Testis (tissue), 2 donors: ENCODE measurements at regions not wholly inside any gene's neighbourhood (a gene's known extent, or its start where the extent isn't known, plus 50 kb on each side); places are given as distances from the start of the nearest gene placed in this dataset.

Experiments used
- CTCF ChIP-seq, 3 experiments: fragments of 450-650 bp in 2 of 3; fragments of 200-600 bp in 1 of 3; sonication (generic) in 1 of 3; IDR thresholded peaks; one replicate each; pipeline ENCODE4 v1.5.1; 2016 to 2019; ENCODE audit warnings: antibody characterized with exemption in 3 of 3, mild to moderate bottlenecking in 2 of 3, moderate library complexity in 1 of 3
- POLR2A ChIP-seq: fragments of 450-650 bp; IDR thresholded peaks from one replicate; pipeline ENCODE4 v1.6.1; 2017; ENCODE audit warnings: antibody characterized with exemption, mild to moderate bottlenecking, moderate library complexity

- TF ChIP-seq POLR2A (no peak), CTCF (IDR thresholded peaks at IDR 0.05) (no peak)
These were observed 403.4 kb upstream of the SPRY2 start for GRCh38 chr13:80744147-80744914.
